ENCODE measurements at regions not wholly inside any gene's neighbourhood (a gene's known extent, or its start where the extent isn't known, plus 50 kb on each side); places are given as distances from the start of the nearest gene placed in this dataset.

DNA sequence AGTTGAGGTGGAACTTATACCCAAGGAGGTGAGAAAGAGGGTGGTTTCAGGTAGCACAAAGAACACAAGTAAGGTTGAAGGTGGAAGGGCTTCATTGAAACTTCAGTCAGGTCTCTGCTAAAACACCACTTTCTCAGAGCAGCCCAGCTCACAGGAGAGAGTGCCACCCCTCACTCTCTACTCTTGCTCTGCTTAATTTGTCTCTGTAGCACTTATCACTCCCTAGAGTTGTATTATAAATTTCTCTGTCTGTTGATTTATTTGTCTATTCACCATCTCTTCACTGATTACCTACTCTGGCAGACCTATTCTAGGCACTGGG is 353.8 kb upstream of the CNR1 start:
- ATAC-seq (ENCODE audit: low read depth) (no peak), DNase-seq (no peak)
- H3K4me2 ChIP-seq (replicated peaks; ENCODE audit: low read depth, low read length, poor library complexity, severe bottlenecking), result no peak overlapping the region
- intact Hi-C loops (cut with micrococcal nuclease), result no loop called here
- no peak overlapping the region for H3K4me3 ChIP-seq (ENCODE audit: control extremely low read depth in 1 of 5, extremely low read depth in 1 of 5, insufficient read depth in 1 of 5, low read depth in 2 of 5, low read length in 4 of 5)
- Mint-ChIP-seq H3K27me3 (no peaks in the 10 kb centered on the region), H3K27ac (no peak overlapping the region), H3K4me1 (no peaks in the 10 kb centered on the region), H3K4me3 (no peak overlapping the region), H3K9me3 (ENCODE audit: insufficient read depth) (peaks cover 4% of the 10 kb centered on the region)
- H3K9ac ChIP-seq (ENCODE audit: low read length), result no peak overlapping the region
- peak overlapping the region; percentile 23 for H2AFZ ChIP-seq (ENCODE audit: insufficient read depth, low read depth, low read length, poor library complexity, severe bottlenecking)
- H3K27me3 ChIP-seq (replicated peaks in 1 of 4; ENCODE audit: control extremely low read depth in 1 of 4, control insufficient read depth in 3 of 4, insufficient read depth in 4 of 4, low read length in 3 of 4), result no peaks in the 10 kb centered on the region
- H3K36me3 ChIP-seq (replicated peaks in 1 of 2; ENCODE audit: control extremely low read depth in 1 of 2, control insufficient read depth in 1 of 2, extremely low read depth in 1 of 2, insufficient read depth in 2 of 2, low read length in 1 of 2), result no peaks in the 10 kb centered on the region
- ChIA-PET CTCF (interaction anchor here (1.2 kb wide), 1 partner anchor 13 kb away, joined by 3 read pairs; no protein-coding TSS in a partner anchor), POLR2A (no interaction called here)
- no peaks in the 10 kb centered on the region for H3K4me1 ChIP-seq (ENCODE audit: control insufficient read depth in 2 of 2, insufficient read depth in 2 of 2, low read length in 2 of 2)
- TF ChIP-seq, protein P1, sequence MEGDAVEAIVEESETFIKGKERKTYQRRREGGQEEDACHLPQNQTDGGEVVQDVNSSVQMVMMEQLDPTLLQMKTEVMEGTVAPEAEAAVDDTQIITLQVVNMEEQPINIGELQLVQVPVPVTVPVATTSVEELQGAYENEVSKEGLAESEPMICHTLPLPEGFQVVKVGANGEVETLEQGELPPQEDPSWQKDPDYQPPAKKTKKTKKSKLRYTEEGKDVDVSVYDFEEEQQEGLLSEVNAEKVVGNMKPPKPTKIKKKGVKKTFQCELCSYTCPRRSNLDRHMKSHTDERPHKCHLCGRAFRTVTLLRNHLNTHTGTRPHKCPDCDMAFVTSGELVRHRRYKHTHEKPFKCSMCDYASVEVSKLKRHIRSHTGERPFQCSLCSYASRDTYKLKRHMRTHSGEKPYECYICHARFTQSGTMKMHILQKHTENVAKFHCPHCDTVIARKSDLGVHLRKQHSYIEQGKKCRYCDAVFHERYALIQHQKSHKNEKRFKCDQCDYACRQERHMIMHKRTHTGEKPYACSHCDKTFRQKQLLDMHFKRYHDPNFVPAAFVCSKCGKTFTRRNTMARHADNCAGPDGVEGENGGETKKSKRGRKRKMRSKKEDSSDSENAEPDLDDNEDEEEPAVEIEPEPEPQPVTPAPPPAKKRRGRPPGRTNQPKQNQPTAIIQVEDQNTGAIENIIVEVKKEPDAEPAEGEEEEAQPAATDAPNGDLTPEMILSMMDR (IDR thresholded peaks at IDR 0.05), result no peak
- no peak for TF ChIP-seq EZH2 (IDR thresholded peaks at IDR 0.05; ENCODE audit: borderline replicate concordance, insufficient read depth, low read depth, low read length, poor library complexity, severe bottlenecking)
- H3K9me3 ChIP-seq (ENCODE audit: control extremely low read depth in 1 of 3, control insufficient read depth in 2 of 3, insufficient read depth in 1 of 3, low read length in 2 of 3), result no peaks in the 10 kb centered on the region
- H3K79me2 ChIP-seq (ENCODE audit: control insufficient read depth, insufficient read depth, low read length), result no peaks in the 10 kb centered on the region
- H4K20me1 ChIP-seq (ENCODE audit: control insufficient read depth, insufficient read depth, low read length, poor library complexity, severe bottlenecking), result no peaks in the 10 kb centered on the region
- H3K27ac ChIP-seq (ENCODE audit: low read length in 2 of 2), result no peak overlapping the region

DNA sequence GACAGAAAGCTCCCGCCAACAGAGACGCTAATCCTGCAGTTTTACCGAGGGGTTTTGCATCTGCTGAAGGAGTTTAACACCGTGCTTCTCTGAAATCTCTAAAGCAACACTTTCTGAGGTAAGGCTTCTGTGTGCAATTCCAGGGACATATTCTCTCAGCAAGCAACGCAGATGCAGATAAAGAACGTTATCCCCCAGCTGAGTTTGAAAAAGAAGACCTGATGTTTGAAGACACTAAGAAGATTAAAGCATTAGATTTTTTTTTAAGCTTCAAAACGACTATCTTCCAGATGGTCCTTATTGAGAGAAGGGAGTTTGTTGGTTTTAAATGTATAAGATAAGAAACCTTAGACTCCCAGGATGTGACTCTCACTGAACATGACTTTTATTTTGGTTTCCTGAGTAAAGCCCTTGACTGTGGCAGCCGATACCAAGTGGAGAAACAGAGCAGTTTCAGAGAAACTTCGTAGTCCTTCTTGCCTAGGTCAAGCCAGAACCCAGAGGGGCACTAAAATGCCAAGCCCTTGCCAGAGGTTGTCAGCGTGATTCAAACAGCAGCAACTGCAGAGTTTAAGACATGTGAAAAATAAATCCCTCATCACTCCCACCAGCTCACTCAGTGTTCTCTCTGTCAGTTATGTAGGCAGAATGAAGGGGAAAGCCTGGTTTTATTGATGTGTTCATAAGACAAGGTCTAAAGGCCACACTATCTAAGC is 353.3 kb upstream of the CNR1 start:
- intact Hi-C loops (cut with micrococcal nuclease), result no loop called here
- Histone ChIP-seq H3K27ac (ENCODE audit: low read length in 2 of 2) (no peak overlapping the region), H3K4me1 (ENCODE audit: control insufficient read depth in 2 of 2, insufficient read depth in 2 of 2, low read length in 2 of 2) (no peaks in the 10 kb centered on the region), H3K4me2 (replicated peaks; ENCODE audit: low read depth, low read length, poor library complexity, severe bottlenecking) (no peak overlapping the region), H3K9me3 (ENCODE audit: control extremely low read depth in 1 of 3, control insufficient read depth in 2 of 3, insufficient read depth in 1 of 3, low read length in 2 of 3) (no peaks in the 10 kb centered on the region), H2AFZ (ENCODE audit: insufficient read depth, low read depth, low read length, poor library complexity, severe bottlenecking) (peak overlapping the region; percentile 23), H3K36me3 (replicated peaks in 1 of 2; ENCODE audit: control extremely low read depth in 1 of 2, control insufficient read depth in 1 of 2, extremely low read depth in 1 of 2, insufficient read depth in 2 of 2, low read length in 1 of 2) (no peaks in the 10 kb centered on the region), H3K27me3 (replicated peaks in 1 of 4; ENCODE audit: control extremely low read depth in 1 of 4, control insufficient read depth in 3 of 4, insufficient read depth in 4 of 4, low read length in 3 of 4) (no peaks in the 10 kb centered on the region), H3K9ac (ENCODE audit: low read length) (no peak overlapping the region), H4K20me1 (ENCODE audit: control insufficient read depth, insufficient read depth, low read length, poor library complexity, severe bottlenecking) (no peaks in the 10 kb centered on the region), H3K79me2 (ENCODE audit: control insufficient read depth, insufficient read depth, low read length) (no peaks in the 10 kb centered on the region), H3K4me3 (ENCODE audit: control extremely low read depth in 1 of 5, extremely low read depth in 1 of 5, insufficient read depth in 1 of 5, low read depth in 2 of 5, low read length in 4 of 5) (no peak overlapping the region)
- Mint-ChIP-seq H3K4me3 (no peak overlapping the region), H3K4me1 (no peaks in the 10 kb centered on the region), H3K9me3 (ENCODE audit: insufficient read depth) (peaks cover 4% of the 10 kb centered on the region), H3K27me3 (no peaks in the 10 kb centered on the region), H3K27ac (no peak overlapping the region)
- 84% methylated on average over 8 of the region's 10 CpGs for WGBS (ENCODE audit: insufficient coverage)
- POLR2A ChIA-PET, result no interaction called here
- TF ChIP-seq, protein P1 (IDR thresholded peaks at IDR 0.05), result no peak
- TF ChIP-seq EZH2 (IDR thresholded peaks at IDR 0.05; ENCODE audit: borderline replicate concordance, insufficient read depth, low read depth, low read length, poor library complexity, severe bottlenecking), result no peak
- no peak for ATAC-seq (ENCODE audit: low read depth)
- no peak for DNase-seq
- CTCF ChIA-PET, result interaction anchor here (1.0 to 1.2 kb wide), 2 partner anchors 8 to 13 kb away, joined by 3 read pairs; no protein-coding TSS in a partner anchor

Data from B cell (primary cell).